ENCODE measurements at regions not wholly inside any gene's neighbourhood (a gene's known extent, or its start where the extent isn't known, plus 50 kb on each side); places are given as distances from the start of the nearest gene placed in this dataset.

DNA sequence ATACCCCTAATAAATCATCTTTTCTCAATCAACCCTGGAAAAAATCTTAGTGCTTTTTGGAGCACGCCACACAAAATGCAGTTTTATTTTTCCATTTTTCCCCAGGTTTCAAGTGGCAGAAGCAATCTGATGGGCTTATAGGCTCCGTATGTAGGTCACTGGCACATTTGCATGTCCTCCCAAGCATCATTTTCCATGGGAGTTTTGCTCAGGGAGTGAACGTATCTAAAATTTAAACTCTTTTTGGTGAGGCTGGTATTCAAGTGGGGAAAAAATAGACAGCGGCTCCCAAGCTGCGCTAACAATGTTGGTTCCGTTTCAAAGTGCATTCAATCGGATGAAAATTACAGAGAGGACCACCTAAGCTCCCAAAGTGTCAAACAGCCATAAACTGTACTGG lies 233.4 kb downstream of the MEX3B start:
- Histone ChIP-seq H2AFZ (ENCODE audit: low read depth, low read length) (no peak overlapping the region), H3K4me2 (ENCODE audit: insufficient read depth, low read length) (no peak overlapping the region), H3K36me3 (ENCODE audit: control insufficient read depth, insufficient read depth, low read length) (no peaks in the 10 kb centered on the region), H3K9me1 (ENCODE audit: control insufficient read depth, insufficient read depth, low read length) (no peaks in the 10 kb centered on the region), H3K79me2 (ENCODE audit: control insufficient read depth, insufficient read depth, low read length) (no peaks in the 10 kb centered on the region), H3K27me3 (ENCODE audit: control insufficient read depth in 2 of 2, insufficient read depth in 2 of 2, low read length in 2 of 2) (no peaks in the 10 kb centered on the region), H3K4me1 (replicated peaks in 1 of 2; ENCODE audit: control insufficient read depth in 2 of 2, insufficient read depth in 2 of 2, low read length in 2 of 2) (no peaks in the 10 kb centered on the region), H4K20me1 (replicated peaks; ENCODE audit: control insufficient read depth, insufficient read depth, low read length) (no peaks in the 10 kb centered on the region), H3K9ac (ENCODE audit: insufficient read depth in 1 of 2, low read depth in 2 of 2, low read length in 2 of 2) (no peak overlapping the region), H3K4me3 (no peak overlapping the region), H3K9me3 (replicated peaks; ENCODE audit: control insufficient read depth, insufficient read depth, low read depth, low read length) (no peaks in the 10 kb centered on the region), H3K27ac (ENCODE audit: extremely low read depth, low read depth, low read length) (no peak overlapping the region)
- no peak for TF ChIP-seq PCBP2 (IDR thresholded peaks at IDR 0.05; ENCODE audit: low read depth, low read length, poor library complexity, severe bottlenecking)
- TF ChIP-seq CBX1 (IDR thresholded peaks at IDR 0.05; ENCODE audit: low read depth): no peak
- TF ChIP-seq NFATC3 (IDR thresholded peaks at IDR 0.05): no peak
- TF ChIP-seq ZBED1 (IDR thresholded peaks at IDR 0.05): no peak
- no peak for TF ChIP-seq RB1 (IDR thresholded peaks at IDR 0.05; ENCODE audit: low read depth)
- TF ChIP-seq, protein P1, sequence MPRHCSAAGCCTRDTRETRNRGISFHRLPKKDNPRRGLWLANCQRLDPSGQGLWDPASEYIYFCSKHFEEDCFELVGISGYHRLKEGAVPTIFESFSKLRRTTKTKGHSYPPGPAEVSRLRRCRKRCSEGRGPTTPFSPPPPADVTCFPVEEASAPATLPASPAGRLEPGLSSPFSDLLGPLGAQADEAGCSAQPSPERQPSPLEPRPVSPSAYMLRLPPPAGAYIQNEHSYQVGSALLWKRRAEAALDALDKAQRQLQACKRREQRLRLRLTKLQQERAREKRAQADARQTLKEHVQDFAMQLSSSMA (CRISPR knock-in tag; IDR thresholded peaks at IDR 0.05): no peak
- TF ChIP-seq ZNF197 (CRISPR knock-in tag; IDR thresholded peaks at IDR 0.05; ENCODE audit: low read depth): no peak
- no peak for TF ChIP-seq TCFL5 (CRISPR knock-in tag; conservative IDR thresholded peaks at IDR 0.05)
- TF ChIP-seq, protein P2, sequence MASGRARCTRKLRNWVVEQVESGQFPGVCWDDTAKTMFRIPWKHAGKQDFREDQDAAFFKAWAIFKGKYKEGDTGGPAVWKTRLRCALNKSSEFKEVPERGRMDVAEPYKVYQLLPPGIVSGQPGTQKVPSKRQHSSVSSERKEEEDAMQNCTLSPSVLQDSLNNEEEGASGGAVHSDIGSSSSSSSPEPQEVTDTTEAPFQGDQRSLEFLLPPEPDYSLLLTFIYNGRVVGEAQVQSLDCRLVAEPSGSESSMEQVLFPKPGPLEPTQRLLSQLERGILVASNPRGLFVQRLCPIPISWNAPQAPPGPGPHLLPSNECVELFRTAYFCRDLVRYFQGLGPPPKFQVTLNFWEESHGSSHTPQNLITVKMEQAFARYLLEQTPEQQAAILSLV (tag; IDR thresholded peaks at IDR 0.05): no peak
- no peak for TF ChIP-seq POLR3G (IDR thresholded peaks at IDR 0.05; ENCODE audit: extremely low read depth, insufficient read length, insufficient replicate concordance)
- TF ChIP-seq WHSC1 (IDR thresholded peaks at IDR 0.05; ENCODE audit: low read length): no peak
- no peak for TF ChIP-seq SIX5 (IDR thresholded peaks at IDR 0.05; ENCODE audit: borderline replicate concordance in 1 of 2, insufficient read depth in 1 of 2, low read depth in 1 of 2, low read length in 2 of 2)
- TF ChIP-seq ZNF583 (CRISPR knock-in tag; IDR thresholded peaks at IDR 0.05): no peak
- ChIA-PET CTCF (ENCODE audit: low intra/inter-chr PET ratio) (no interaction called here), POLR2A (no interaction called here)
- 52% methylated on average over 7 of the region's 7 CpGs for WGBS (ENCODE audit: insufficient coverage, low coverage, missing lambda C conversion rate)
- BruUV-seq (replicated peaks): no TSS peak
- ATAC-seq (no peak), FAIRE-seq (no peak), DNase-seq (ENCODE audit: extremely low read depth in 1 of 4, low spot score in 3 of 4) (no peak)
- in situ Hi-C loops (cut with MboI) (no loop called here), intact Hi-C loops (cut with micrococcal nuclease) (loop anchor here (2.0 to 5.0 kb wide), 3 partner anchors 126 to 332 kb away; partner anchors contain the start of gene MEX3B)
